ENCODE measurements at regions not wholly inside any gene's neighbourhood (a gene's known extent, or its start where the extent isn't known, plus 50 kb on each side); places are given as distances from the start of the nearest gene placed in this dataset.

DNA sequence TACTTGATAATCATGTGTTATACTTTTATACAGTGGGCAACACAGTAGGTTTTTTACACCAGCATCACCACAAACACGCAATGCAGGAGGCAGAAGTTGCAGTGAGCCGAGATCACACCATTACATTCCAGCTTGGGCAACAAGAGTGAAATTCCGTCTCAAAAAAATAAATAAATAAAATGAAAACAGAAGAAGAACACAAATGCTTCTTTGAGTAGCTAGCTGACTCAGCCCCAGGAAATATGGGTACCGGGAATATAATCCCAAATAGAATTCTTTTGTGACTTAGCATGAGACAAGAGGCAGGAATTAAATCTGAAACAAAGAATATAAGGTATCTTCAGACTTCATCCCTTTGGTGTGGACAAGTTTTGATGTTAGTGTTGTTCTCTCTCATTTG lies 164.2 kb upstream of the ATXN1 start:
- H3K4me3 ChIP-seq (ENCODE audit: control insufficient read depth in 2 of 3, extremely low read depth in 1 of 3, insufficient read depth in 2 of 3, low read depth in 1 of 3, low read length in 3 of 3) = no peak overlapping the region
- TF ChIP-seq, protein P1, sequence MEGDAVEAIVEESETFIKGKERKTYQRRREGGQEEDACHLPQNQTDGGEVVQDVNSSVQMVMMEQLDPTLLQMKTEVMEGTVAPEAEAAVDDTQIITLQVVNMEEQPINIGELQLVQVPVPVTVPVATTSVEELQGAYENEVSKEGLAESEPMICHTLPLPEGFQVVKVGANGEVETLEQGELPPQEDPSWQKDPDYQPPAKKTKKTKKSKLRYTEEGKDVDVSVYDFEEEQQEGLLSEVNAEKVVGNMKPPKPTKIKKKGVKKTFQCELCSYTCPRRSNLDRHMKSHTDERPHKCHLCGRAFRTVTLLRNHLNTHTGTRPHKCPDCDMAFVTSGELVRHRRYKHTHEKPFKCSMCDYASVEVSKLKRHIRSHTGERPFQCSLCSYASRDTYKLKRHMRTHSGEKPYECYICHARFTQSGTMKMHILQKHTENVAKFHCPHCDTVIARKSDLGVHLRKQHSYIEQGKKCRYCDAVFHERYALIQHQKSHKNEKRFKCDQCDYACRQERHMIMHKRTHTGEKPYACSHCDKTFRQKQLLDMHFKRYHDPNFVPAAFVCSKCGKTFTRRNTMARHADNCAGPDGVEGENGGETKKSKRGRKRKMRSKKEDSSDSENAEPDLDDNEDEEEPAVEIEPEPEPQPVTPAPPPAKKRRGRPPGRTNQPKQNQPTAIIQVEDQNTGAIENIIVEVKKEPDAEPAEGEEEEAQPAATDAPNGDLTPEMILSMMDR (optimal IDR thresholded peaks at IDR 0.05 in 1 of 3, IDR thresholded peaks at IDR 0.05 in 1 of 3, conservative IDR thresholded peaks at IDR 0.05 in 1 of 3; ENCODE audit: extremely low read depth in 1 of 3, insufficient read depth in 2 of 3, low read length in 3 of 3) = no peak
- no peak for TF ChIP-seq EZH2 (IDR thresholded peaks at IDR 0.05; ENCODE audit: low read length)
- H3K36me3 ChIP-seq (ENCODE audit: control insufficient read depth in 2 of 2, extremely low read depth in 1 of 2, insufficient read depth in 2 of 2, low read length in 2 of 2) = no peaks in the 10 kb centered on the region
- H3K4me2 ChIP-seq (ENCODE audit: control insufficient read depth, extremely low read depth, insufficient read depth, low read depth, low read length) = no peak overlapping the region
- no peak overlapping the region for H3K27ac ChIP-seq (ENCODE audit: control insufficient read depth, insufficient read depth, low read length)
- FAIRE-seq = no peak
- dilution Hi-C loops (cut with MboI; ENCODE audit: extremely low pct_ligation_motif_present, low sequenced_read_pairs) = no loop called here
- no peaks in the 10 kb centered on the region for H3K27me3 ChIP-seq (ENCODE audit: control insufficient read depth, extremely low read depth, insufficient read depth, low read length)
- no peak overlapping the region for H3K9ac ChIP-seq (ENCODE audit: control insufficient read depth, extremely low read depth, insufficient read depth, low read length)
- peaks cover 10% of the 10 kb centered on the region for H3K4me1 ChIP-seq (ENCODE audit: control insufficient read depth, extremely low read depth, insufficient read depth, low read length)
- no peak for DNase-seq (ENCODE audit: low read depth, low spot score)
- no peaks in the 10 kb centered on the region for H3K9me1 ChIP-seq (ENCODE audit: control insufficient read depth, extremely low read depth, insufficient read depth, low read length)
- no peaks in the 10 kb centered on the region for H4K20me1 ChIP-seq (ENCODE audit: control insufficient read depth, extremely low read depth, insufficient read depth, low read length)
- H3K79me2 ChIP-seq (ENCODE audit: control insufficient read depth, insufficient read depth, low read length) = no peaks in the 10 kb centered on the region
- no peak overlapping the region for H2AFZ ChIP-seq (ENCODE audit: control insufficient read depth, low read length)
- H3K9me3 ChIP-seq (ENCODE audit: control insufficient read depth, low read depth, low read length) = no peaks in the 10 kb centered on the region

DNA sequence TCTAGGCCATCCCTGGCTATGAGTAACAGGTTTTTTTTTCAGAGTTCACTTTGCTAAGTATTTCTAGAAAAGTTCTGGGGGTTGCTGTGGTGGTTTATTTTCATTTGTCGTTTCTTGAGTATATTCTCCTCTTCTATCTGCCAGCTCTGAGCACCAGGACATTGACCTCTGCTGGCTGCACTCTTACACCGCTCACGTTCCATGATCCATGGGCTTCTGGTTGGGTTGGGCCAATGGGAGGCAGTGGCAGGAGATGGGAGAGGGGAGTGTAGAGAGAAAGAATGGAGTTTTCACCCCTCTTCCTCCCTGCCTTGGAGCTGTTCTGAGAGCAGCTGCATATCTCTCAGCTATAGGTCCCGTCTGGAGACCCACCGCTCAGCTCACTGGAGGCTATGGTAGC lies 161.0 kb upstream of the ATXN1 start:
- Histone ChIP-seq H3K4me2 (ENCODE audit: control insufficient read depth, extremely low read depth, insufficient read depth, low read depth, low read length) (no peak overlapping the region), H3K27ac (ENCODE audit: control insufficient read depth, insufficient read depth, low read length) (no peak overlapping the region), H3K9me3 (ENCODE audit: control insufficient read depth, low read depth, low read length) (no peaks in the 10 kb centered on the region), H3K9ac (ENCODE audit: control insufficient read depth, extremely low read depth, insufficient read depth, low read length) (no peak overlapping the region), H4K20me1 (ENCODE audit: control insufficient read depth, extremely low read depth, insufficient read depth, low read length) (no peaks in the 10 kb centered on the region), H3K4me3 (ENCODE audit: control insufficient read depth in 2 of 3, extremely low read depth in 1 of 3, insufficient read depth in 2 of 3, low read depth in 1 of 3, low read length in 3 of 3) (no peak overlapping the region), H3K9me1 (ENCODE audit: control insufficient read depth, extremely low read depth, insufficient read depth, low read length) (no peaks in the 10 kb centered on the region), H3K36me3 (ENCODE audit: control insufficient read depth in 2 of 2, extremely low read depth in 1 of 2, insufficient read depth in 2 of 2, low read length in 2 of 2) (no peaks in the 10 kb centered on the region), H3K79me2 (ENCODE audit: control insufficient read depth, insufficient read depth, low read length) (no peaks in the 10 kb centered on the region), H3K4me1 (ENCODE audit: control insufficient read depth, extremely low read depth, insufficient read depth, low read length) (peaks cover 10% of the 10 kb centered on the region), H2AFZ (ENCODE audit: control insufficient read depth, low read length) (no peak overlapping the region), H3K27me3 (ENCODE audit: control insufficient read depth, extremely low read depth, insufficient read depth, low read length) (no peaks in the 10 kb centered on the region)
- TF ChIP-seq EZH2 (IDR thresholded peaks at IDR 0.05; ENCODE audit: low read length) = no peak
- TF ChIP-seq, protein P1 (optimal IDR thresholded peaks at IDR 0.05 in 1 of 3, IDR thresholded peaks at IDR 0.05 in 1 of 3, conservative IDR thresholded peaks at IDR 0.05 in 1 of 3; ENCODE audit: extremely low read depth in 1 of 3, insufficient read depth in 2 of 3, low read length in 3 of 3) = no peak
- dilution Hi-C loops (cut with MboI; ENCODE audit: extremely low pct_ligation_motif_present, low sequenced_read_pairs) = no loop called here
- FAIRE-seq = no peak
- no peak for DNase-seq (ENCODE audit: low read depth, low spot score)
